ENCODE measurements at regions not wholly inside any gene's neighbourhood (a gene's known extent, or its start where the extent isn't known, plus 50 kb on each side); places are given as distances from the start of the nearest gene placed in this dataset.

- H2AFZ ChIP-seq (ENCODE audit: low read length): no peak overlapping the region
- H3K27ac ChIP-seq (ENCODE audit: low read length): no peak overlapping the region
- no peaks in the 10 kb centered on the region for H3K9me3 ChIP-seq (replicated peaks; ENCODE audit: insufficient read depth, low read length)
- TF ChIP-seq EZH2 (optimal IDR thresholded peaks at IDR 0.05; ENCODE audit: low read depth, low read length) (no peak), EZH2phosphoT487 (IDR thresholded peaks at IDR 0.05; ENCODE audit: low read length) (no peak)
- TF ChIP-seq, protein P1, sequence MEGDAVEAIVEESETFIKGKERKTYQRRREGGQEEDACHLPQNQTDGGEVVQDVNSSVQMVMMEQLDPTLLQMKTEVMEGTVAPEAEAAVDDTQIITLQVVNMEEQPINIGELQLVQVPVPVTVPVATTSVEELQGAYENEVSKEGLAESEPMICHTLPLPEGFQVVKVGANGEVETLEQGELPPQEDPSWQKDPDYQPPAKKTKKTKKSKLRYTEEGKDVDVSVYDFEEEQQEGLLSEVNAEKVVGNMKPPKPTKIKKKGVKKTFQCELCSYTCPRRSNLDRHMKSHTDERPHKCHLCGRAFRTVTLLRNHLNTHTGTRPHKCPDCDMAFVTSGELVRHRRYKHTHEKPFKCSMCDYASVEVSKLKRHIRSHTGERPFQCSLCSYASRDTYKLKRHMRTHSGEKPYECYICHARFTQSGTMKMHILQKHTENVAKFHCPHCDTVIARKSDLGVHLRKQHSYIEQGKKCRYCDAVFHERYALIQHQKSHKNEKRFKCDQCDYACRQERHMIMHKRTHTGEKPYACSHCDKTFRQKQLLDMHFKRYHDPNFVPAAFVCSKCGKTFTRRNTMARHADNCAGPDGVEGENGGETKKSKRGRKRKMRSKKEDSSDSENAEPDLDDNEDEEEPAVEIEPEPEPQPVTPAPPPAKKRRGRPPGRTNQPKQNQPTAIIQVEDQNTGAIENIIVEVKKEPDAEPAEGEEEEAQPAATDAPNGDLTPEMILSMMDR (IDR thresholded peaks at IDR 0.05; ENCODE audit: low read length): no peak
- no peaks in the 10 kb centered on the region for H3K4me1 ChIP-seq (ENCODE audit: low read length)
- H3K79me2 ChIP-seq (ENCODE audit: low read length): no peaks in the 10 kb centered on the region
- no peaks in the 10 kb centered on the region for H3K27me3 ChIP-seq (replicated peaks; ENCODE audit: insufficient read depth, low read length)
- no peaks in the 10 kb centered on the region for H3F3A ChIP-seq (ENCODE audit: insufficient read depth, low read length)
- H3K4me3 ChIP-seq (ENCODE audit: low read length): no peak overlapping the region
- no peak overlapping the region for H3K9ac ChIP-seq (ENCODE audit: low read length)
- H3K4me2 ChIP-seq (ENCODE audit: low read depth, low read length): no peak overlapping the region
- no peaks in the 10 kb centered on the region for H4K20me1 ChIP-seq (ENCODE audit: insufficient read depth, low read length)
- H3K36me3 ChIP-seq (replicated peaks; ENCODE audit: insufficient read depth, low read length): no peaks in the 10 kb centered on the region
- DNase-seq: no peak
- no peaks in the 10 kb centered on the region for H3K9me2 ChIP-seq (replicated peaks; ENCODE audit: insufficient read depth, low read length)
Measured at GRCh38 chr17:33832262-33832661, 422.8 kb upstream of the CCL2 start.

- H3K4me3 ChIP-seq (ENCODE audit: low read length): no peak overlapping the region
Measured at GRCh38 chr17:33837281-33837680, 417.8 kb upstream of the CCL2 start.

GRCh38 chr17:33838281-33838680, 416.8 kb upstream of the CCL2 start:
- H3K79me2 ChIP-seq (ENCODE audit: low read length): no peaks in the 10 kb centered on the region
- no peak overlapping the region for H2AFZ ChIP-seq (ENCODE audit: low read length)
- H3K36me3 ChIP-seq (replicated peaks; ENCODE audit: insufficient read depth, low read length): no peaks in the 10 kb centered on the region
- H3K4me1 ChIP-seq (ENCODE audit: low read length): no peaks in the 10 kb centered on the region
- no peaks in the 10 kb centered on the region for H3K27me3 ChIP-seq (replicated peaks; ENCODE audit: insufficient read depth, low read length)
- H3K9me3 ChIP-seq (replicated peaks; ENCODE audit: insufficient read depth, low read length): no peaks in the 10 kb centered on the region
- DNase-seq: no peak
- no peak overlapping the region for H3K9ac ChIP-seq (ENCODE audit: low read length)
- no peak overlapping the region for H3K4me3 ChIP-seq (ENCODE audit: low read length)
- TF ChIP-seq EZH2 (optimal IDR thresholded peaks at IDR 0.05; ENCODE audit: low read depth, low read length) (no peak), EZH2phosphoT487 (IDR thresholded peaks at IDR 0.05; ENCODE audit: low read length) (no peak)
- TF ChIP-seq, protein P1 (IDR thresholded peaks at IDR 0.05; ENCODE audit: low read length): no peak
- H3K27ac ChIP-seq (ENCODE audit: low read length): no peak overlapping the region
- H3F3A ChIP-seq (ENCODE audit: insufficient read depth, low read length): no peaks in the 10 kb centered on the region
- H3K9me2 ChIP-seq (replicated peaks; ENCODE audit: insufficient read depth, low read length): no peaks in the 10 kb centered on the region
- H3K4me2 ChIP-seq (ENCODE audit: low read depth, low read length): no peak overlapping the region
- H4K20me1 ChIP-seq (ENCODE audit: insufficient read depth, low read length): no peaks in the 10 kb centered on the region

More at GRCh38 chr17:33837281-33837680, 417.8 kb upstream of the CCL2 start:
- TF ChIP-seq EZH2phosphoT487 (IDR thresholded peaks at IDR 0.05; ENCODE audit: low read length) (no peak), EZH2 (optimal IDR thresholded peaks at IDR 0.05; ENCODE audit: low read depth, low read length) (no peak)
- TF ChIP-seq, protein P1 (IDR thresholded peaks at IDR 0.05; ENCODE audit: low read length): no peak
- H4K20me1 ChIP-seq (ENCODE audit: insufficient read depth, low read length): no peaks in the 10 kb centered on the region
- H3K36me3 ChIP-seq (replicated peaks; ENCODE audit: insufficient read depth, low read length): no peaks in the 10 kb centered on the region
- no peak overlapping the region for H3K4me2 ChIP-seq (ENCODE audit: low read depth, low read length)
- H3K79me2 ChIP-seq (ENCODE audit: low read length): no peaks in the 10 kb centered on the region
- H2AFZ ChIP-seq (ENCODE audit: low read length): no peak overlapping the region
- H3K9me3 ChIP-seq (replicated peaks; ENCODE audit: insufficient read depth, low read length): no peaks in the 10 kb centered on the region
- H3K9ac ChIP-seq (ENCODE audit: low read length): no peak overlapping the region
- no peak overlapping the region for H3K27ac ChIP-seq (ENCODE audit: low read length)
- no peaks in the 10 kb centered on the region for H3K27me3 ChIP-seq (replicated peaks; ENCODE audit: insufficient read depth, low read length)
- no peaks in the 10 kb centered on the region for H3K4me1 ChIP-seq (ENCODE audit: low read length)
- DNase-seq: no peak
- H3K9me2 ChIP-seq (replicated peaks; ENCODE audit: insufficient read depth, low read length): no peaks in the 10 kb centered on the region
- no peaks in the 10 kb centered on the region for H3F3A ChIP-seq (ENCODE audit: insufficient read depth, low read length)

Data from MM.1S (cell line).